ENCODE measurements at regions not wholly inside any gene's neighbourhood (a gene's known extent, or its start where the extent isn't known, plus 50 kb on each side); places are given as distances from the start of the nearest gene placed in this dataset.

- peak; percentile 46 for DNase-seq
Observed at GRCh38 chr2:18422432-18423165, 137.9 kb downstream of the RDH14 start.

GRCh38 chr2:18413676-18414396 is 146.6 kb downstream of the RDH14 start:
- peak; percentile 83 for DNase-seq

- DNase-seq, result peak; percentile 59
Observed at GRCh38 chr2:18412980-18413675, 147.3 kb downstream of the RDH14 start.

GRCh38 chr2:18411626-18412025 is 148.8 kb downstream of the RDH14 start:
- no peak for DNase-seq

GRCh38 chr2:18410543-18410942 is 149.9 kb downstream of the RDH14 start:
- DNase-seq, result no peak

DNA sequence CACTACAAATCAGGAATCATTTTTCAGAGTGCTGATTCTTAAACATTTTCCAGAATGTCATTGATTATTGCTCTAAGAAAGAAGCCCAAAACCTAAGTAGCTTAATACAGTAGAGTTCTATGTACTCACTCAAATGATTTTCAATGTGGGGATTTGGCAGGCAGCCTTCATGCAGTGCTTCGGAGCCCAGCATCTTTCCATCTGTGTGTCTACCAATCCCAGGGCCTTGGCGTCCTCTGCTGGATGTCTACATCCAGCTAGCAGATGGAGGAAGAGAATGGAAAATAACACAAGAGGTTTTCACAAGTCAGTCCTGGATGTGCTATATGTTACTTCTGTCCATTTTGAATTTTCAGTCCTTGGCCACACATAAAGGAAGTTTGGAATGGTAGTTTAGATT is 151.8 kb downstream of the RDH14 start:
- DNase-seq, result no peak

GRCh38 chr2:18406219-18406618 is 154.2 kb downstream of the RDH14 start:
- no peak for DNase-seq

DNA sequence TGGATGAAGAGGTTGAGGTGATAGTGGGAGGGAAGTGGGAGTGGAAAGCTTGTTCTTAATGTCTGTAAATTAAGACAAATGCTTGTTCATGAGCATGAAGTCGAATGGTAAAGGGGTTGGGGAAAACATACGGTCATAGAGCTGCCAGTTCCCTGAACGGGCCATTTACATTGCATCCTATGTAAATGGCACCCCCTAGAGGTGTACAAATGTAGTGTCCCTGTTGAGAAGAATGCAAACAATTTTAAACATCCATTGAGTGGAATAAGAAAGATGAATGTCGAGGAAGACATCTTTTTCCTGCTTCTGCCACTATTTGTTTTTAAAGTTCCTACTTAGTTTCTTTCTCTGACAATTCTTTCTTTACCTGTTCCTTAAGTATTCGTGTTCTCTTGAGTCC is 155.7 kb downstream of the RDH14 start:
- peak; percentile 45 for DNase-seq

DNA sequence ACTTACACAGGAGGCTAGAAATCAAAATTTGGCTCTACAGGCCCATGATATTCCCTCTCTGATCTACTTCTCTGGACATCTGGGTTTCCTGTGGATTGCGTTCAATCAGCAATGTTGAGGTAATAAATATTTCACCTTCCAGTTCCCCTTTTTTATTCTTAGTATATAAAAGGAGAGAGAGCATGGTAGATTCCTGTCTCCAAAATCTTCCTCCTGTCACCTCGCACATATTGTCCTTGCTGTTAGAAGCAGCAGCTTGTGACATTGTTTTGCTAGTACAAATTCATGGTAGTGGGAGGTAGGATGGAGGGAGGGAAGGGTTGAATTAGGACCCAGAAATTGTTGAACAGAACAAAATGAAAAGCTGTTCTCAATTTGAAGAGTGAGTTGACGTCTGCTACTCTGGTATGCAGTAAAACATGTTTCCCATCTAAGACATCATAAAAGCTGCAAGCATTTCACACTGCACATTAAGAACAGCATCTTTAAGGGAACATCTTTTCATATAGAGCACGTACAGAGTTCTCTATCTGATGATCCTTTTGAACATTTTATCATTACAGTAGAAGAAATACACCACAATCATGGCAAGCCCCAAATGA is 156.4 kb downstream of the RDH14 start:
- peak; percentile 68 for DNase-seq

GRCh38 chr2:18402831-18403230 is 157.6 kb downstream of the RDH14 start:
- DNase-seq, result peak; percentile 69

- DNase-seq, result no peak
Observed at GRCh38 chr2:18401471-18401870, 159.0 kb downstream of the RDH14 start.

DNA sequence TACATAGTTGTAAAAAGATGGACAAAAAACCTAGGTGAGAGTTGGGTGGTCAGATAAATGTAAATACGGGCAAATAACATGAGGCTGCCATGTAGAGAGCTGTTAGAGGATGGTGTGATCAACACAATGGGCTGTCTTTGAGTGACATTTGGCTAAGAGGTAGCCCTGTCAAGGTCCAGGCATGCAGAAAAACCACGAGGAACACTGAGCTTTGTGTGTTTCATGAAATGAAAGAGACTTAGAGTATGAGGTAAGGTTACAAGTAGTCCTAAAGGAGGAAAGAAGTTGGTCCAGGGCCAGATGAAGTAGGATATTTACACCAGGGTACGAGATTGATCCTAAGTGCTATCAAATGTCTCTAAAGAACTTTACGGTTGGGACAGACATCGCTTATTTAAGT is 160.9 kb downstream of the RDH14 start:
- DNase-seq, result peak; percentile 29

- DNase-seq, result peak; percentile 45
Observed at GRCh38 chr2:18398833-18399232, 161.6 kb downstream of the RDH14 start.

GRCh38 chr2:18396329-18397010 is 164.0 kb downstream of the RDH14 start:
- DNase-seq, result peak; percentile 22

DNA sequence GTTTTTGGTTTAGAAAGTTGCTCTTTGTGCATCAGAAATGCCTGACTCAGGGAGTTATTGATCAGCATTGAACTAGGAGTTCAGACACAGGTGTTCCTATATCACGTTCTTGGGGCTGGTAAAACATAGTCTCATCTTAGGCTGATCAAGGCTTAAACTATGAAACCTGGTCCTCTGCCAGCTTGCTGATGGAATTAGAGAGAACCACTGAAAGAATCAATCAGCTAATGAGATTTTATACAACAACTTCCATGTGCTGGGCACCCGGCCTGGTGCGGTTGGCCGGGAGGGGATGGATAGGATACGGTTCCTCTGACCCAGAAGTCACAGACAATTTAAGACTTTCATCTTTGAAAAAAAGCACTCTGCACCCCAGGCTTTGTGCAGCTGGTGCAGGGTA is 164.9 kb downstream of the RDH14 start:
- no peak for DNase-seq

DNA sequence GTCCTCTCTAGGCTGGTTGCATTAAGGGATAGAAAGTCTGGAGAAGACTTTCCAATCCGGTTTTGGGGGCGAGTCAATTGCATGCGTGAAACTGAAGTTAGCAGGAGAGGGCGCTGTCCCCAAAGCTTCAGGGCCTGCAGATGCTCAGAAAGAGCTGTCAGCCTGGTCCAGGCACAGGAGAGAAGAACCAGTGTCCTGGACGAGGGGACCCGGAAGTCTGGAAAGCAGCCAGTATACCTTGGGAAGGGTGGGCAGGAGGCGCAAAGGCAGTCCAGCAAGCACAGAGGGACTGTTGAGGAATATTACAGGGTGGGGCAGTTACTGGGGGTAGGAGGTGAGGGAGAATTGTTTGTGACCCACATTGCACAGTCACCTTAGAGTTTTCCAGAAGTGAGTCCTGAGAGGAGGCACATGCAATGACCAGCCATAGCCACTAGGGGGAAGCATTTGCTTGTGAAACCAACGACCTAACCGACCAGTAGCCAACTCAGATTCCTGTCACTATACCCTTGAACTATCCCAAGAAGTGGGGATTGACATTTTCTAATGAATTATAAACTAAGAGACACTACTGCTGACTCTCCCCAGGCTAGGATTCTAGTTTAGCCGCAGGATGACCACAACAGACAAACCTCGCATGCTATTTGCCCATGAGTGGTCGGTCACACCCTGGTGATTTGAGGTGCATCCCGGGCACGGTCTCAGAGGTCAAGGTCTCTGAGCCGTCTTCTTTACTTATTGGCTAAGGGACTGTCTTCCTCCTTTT is 172.8 kb downstream of the RDH14 start:
- peak; percentile 71 for DNase-seq

GRCh38 chr2:18384242-18384641 is 176.2 kb downstream of the RDH14 start:
- DNase-seq, result peak; percentile 28

- peak; percentile 60 for DNase-seq
Observed at GRCh38 chr2:18381386-18381785, 179.1 kb downstream of the RDH14 start.

DNA sequence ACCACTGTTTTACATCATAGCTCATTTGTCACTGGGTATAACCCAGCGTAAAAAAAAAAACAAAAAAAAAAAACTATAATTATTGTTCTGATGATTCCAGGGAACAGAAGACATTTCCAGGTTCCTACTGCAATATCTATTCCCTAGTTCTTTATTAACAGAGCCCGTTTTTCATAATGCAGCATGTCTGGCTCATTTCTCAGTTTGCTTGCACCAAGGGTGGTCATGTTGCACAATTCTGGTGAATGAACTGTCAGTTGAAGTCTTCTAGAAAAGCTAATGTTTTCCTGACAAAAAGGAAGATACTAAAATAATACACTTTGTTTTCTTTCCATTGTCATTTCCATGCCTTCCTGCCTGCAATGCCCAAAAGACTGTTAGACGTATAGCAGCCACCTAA is 180.1 kb downstream of the RDH14 start:
- no peak for DNase-seq

DNA sequence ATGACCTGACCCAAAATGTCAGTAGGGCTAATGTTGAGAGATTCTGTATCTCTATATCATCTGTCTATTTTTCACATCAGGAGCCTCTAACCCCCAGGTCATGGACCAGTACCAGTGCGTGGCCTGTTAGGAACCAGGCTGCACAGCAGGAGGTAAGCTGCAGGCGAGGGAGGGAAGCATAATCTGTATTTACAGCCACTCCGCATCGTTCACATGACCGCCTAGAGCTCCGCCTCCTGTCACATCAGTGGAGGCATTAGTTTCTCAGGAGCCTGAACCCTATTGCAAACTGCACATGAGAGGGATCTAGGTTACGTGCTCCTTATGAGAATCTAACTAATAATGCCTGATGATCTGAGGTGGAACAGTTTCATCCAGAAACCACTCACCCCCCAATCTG is 180.6 kb downstream of the RDH14 start:
- no peak for DNase-seq

- DNase-seq, result peak; percentile 51
Observed at GRCh38 chr2:18378020-18378653, 182.3 kb downstream of the RDH14 start.

- DNase-seq, result no peak
Observed at GRCh38 chr2:18376936-18377335, 183.5 kb downstream of the RDH14 start.

Measured in fibroblast of skin of right quadriceps (primary cell).